Smooth muscle cell (in vitro differentiated cells): ENCODE measurements at regions not wholly inside any gene's neighbourhood (a gene's known extent, or its start where the extent isn't known, plus 50 kb on each side); places are given as distances from the start of the nearest gene placed in this dataset.

Source experiments
- DNase-seq: peaks from one replicate; lab custom pipeline; 2025; ENCODE audit not compliant: unreplicated experiment; lab: John Stamatoyannopoulos, UW
- H2AFZ ChIP-seq: fragments of 200-600 bp; sonication (generic); 2 replicates; pipeline ENCODE4 v1.6.0; 2016; ENCODE audit warnings: antibody characterized with exemption, low read depth, mild to moderate bottlenecking
- H3F3A ChIP-seq: fragments of 200-600 bp; sonication (generic); 2 replicates; pipeline ENCODE4 v1.6.0; 2017; ENCODE audit warnings: antibody characterized with exemption, low read depth
- H3K27ac ChIP-seq: fragments of 200-600 bp; sonication (generic); 2 replicates; pipeline ENCODE4 v1.5.1; 2016; ENCODE audit warnings: low read depth, mild to moderate bottlenecking
- H3K27me3 ChIP-seq: fragments of 200-600 bp; sonication (generic); 2 replicates; pipeline ENCODE4 v1.6.1; 2016; ENCODE audit warnings: low read depth, mild to moderate bottlenecking
- H3K36me3 ChIP-seq: fragments of 200-600 bp; sonication (generic); 2 replicates; pipeline ENCODE4 v1.5.1; 2016; ENCODE audit warnings: low read depth
- H3K4me1 ChIP-seq: fragments of 200-600 bp; sonication (generic); 2 replicates; pipeline ENCODE4 v1.5.1; 2016; ENCODE audit warnings: low read depth
- H3K4me2 ChIP-seq: fragments of 200-600 bp; sonication (generic); 2 replicates; pipeline ENCODE4 v1.6.0; 2016; ENCODE audit warnings: mild to moderate bottlenecking
- H3K4me3 ChIP-seq: fragments of 200-600 bp; sonication (generic); 2 replicates; pipeline ENCODE4 v1.5.1; 2016; ENCODE audit warnings: mild to moderate bottlenecking
- H3K79me2 ChIP-seq: fragments of 200-600 bp; sonication (generic); 2 replicates; pipeline ENCODE4 v1.6.0; 2016; ENCODE audit warnings: low read depth, mild to moderate bottlenecking
- H3K9ac ChIP-seq: fragments of 200-600 bp; sonication (generic); 2 replicates; pipeline ENCODE4 v1.6.0; 2016; ENCODE audit warnings: low read depth
- H3K9me3 ChIP-seq: fragments of 200-600 bp; sonication (generic); replicated peaks from 2 replicates; pipeline ENCODE4 v1.5.1; 2016; ENCODE audit warnings: low read depth
- H4K20me1 ChIP-seq: fragments of 200-600 bp; sonication (generic); 2 replicates; pipeline ENCODE4 v1.6.0; 2016; ENCODE audit warnings: low read depth
- WGBS: methylation state at CpG from one replicate; pipeline ENCODE4 v1.1.7; 2016; ENCODE audit warnings: low lambda C conversion rate; 5-methylcytosine and 5-hydroxymethylcytosine counted together
- TF ChIP-seq, protein P1 (sequence below): fragments of 200-600 bp; sonication (generic); IDR thresholded peaks from 2 replicates; pipeline ENCODE4 v1.5.1; 2017; ENCODE audit warnings: borderline replicate concordance, mild to moderate bottlenecking, antibody characterized with exemption; ENCODE audit not compliant: insufficient read depth, poor library complexity, severe bottlenecking

DNA sequence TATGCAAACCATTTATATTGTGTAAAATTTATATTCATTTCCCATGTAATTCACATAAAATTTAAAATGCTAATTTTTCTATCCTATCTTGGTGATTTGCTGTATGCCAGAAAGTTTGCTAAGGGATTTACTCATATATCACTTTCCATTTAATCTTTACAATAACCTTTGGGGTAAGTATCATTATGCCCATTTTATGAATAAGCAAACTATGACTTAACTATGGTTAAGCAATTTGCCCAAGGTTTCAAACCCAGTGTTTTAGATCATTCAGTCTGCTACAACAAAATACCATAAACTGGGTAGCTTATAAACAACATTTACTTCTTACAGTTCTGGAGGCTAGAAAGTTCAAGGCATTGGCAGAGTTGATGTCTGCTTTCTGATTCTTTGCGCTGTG is 246.4 kb upstream of the TMEM161B start:
- no peaks in the 10 kb centered on the region for H4K20me1 ChIP-seq
- no peak for DNase-seq
- no peak overlapping the region for H3K9ac ChIP-seq
- H3K4me2 ChIP-seq, result no peak overlapping the region
- H3K9me3 ChIP-seq, result no peaks in the 10 kb centered on the region
- H3K36me3 ChIP-seq, result no peaks in the 10 kb centered on the region
- H3K79me2 ChIP-seq, result no peaks in the 10 kb centered on the region
- 89% methylated on average over 1 of the region's 1 CpG for WGBS
- H3K27ac ChIP-seq, result no peak overlapping the region
- H3K4me1 ChIP-seq, result no peaks in the 10 kb centered on the region
- no peak overlapping the region for H2AFZ ChIP-seq
- TF ChIP-seq, protein P1, sequence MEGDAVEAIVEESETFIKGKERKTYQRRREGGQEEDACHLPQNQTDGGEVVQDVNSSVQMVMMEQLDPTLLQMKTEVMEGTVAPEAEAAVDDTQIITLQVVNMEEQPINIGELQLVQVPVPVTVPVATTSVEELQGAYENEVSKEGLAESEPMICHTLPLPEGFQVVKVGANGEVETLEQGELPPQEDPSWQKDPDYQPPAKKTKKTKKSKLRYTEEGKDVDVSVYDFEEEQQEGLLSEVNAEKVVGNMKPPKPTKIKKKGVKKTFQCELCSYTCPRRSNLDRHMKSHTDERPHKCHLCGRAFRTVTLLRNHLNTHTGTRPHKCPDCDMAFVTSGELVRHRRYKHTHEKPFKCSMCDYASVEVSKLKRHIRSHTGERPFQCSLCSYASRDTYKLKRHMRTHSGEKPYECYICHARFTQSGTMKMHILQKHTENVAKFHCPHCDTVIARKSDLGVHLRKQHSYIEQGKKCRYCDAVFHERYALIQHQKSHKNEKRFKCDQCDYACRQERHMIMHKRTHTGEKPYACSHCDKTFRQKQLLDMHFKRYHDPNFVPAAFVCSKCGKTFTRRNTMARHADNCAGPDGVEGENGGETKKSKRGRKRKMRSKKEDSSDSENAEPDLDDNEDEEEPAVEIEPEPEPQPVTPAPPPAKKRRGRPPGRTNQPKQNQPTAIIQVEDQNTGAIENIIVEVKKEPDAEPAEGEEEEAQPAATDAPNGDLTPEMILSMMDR, result no peak
- H3K27me3 ChIP-seq, result peaks cover 51% of the 10 kb centered on the region
- no peaks in the 10 kb centered on the region for H3F3A ChIP-seq
- no peak overlapping the region for H3K4me3 ChIP-seq

DNA sequence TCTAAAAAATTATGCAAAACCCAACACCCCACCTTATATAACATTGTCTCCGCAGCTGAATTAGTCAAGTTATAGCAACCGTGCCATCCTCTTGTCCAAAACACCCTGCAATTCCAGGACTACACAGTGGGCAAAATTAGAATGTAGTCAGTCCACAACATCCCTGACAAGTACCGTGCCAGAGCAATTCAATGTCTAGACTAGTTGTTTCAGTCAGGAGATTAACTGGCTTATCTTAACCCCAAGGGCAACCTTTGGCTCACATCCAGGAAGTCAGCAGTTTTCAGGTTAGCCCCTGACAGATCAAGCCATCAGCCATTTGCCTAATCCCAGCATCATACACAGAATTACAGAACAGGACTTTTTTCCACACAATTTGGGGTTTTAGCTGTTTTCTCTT is 240.8 kb upstream of the TMEM161B start:
- DNase-seq, result no peak
- Histone ChIP-seq H3K9me3 (no peaks in the 10 kb centered on the region), H3K4me1 (no peaks in the 10 kb centered on the region), H3K79me2 (no peaks in the 10 kb centered on the region), H3K36me3 (no peaks in the 10 kb centered on the region), H3K27ac (no peak overlapping the region), H3K9ac (no peak overlapping the region), H4K20me1 (no peaks in the 10 kb centered on the region), H3K27me3 (peaks cover 55% of the 10 kb centered on the region), H2AFZ (no peak overlapping the region), H3K4me2 (no peak overlapping the region), H3K4me3 (no peak overlapping the region), H3F3A (no peaks in the 10 kb centered on the region)
- 70% methylated on average over 3 of the region's 3 CpGs for WGBS
- TF ChIP-seq, protein P1, result no peak

DNA sequence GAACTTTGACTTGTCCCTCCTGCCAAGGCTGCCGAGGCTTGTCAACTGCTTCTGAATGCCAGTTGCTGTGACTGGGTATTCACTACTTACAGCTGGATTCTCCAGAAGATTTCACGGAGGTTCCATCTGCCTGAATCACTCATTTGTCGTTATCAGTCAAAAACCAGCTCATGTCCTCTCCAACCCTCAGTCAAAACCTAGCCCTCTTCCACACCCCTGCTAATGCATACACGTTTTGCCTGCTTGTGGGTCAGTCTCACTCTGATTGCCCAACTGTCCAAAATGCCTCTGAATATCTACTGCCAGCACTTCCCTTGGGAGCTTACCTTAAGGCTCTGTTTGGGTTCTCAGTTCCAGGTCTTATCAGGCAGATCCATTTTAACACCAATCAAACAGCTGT is 238.6 kb upstream of the TMEM161B start:
- no peak for DNase-seq
- TF ChIP-seq, protein P1, result no peak

DNA sequence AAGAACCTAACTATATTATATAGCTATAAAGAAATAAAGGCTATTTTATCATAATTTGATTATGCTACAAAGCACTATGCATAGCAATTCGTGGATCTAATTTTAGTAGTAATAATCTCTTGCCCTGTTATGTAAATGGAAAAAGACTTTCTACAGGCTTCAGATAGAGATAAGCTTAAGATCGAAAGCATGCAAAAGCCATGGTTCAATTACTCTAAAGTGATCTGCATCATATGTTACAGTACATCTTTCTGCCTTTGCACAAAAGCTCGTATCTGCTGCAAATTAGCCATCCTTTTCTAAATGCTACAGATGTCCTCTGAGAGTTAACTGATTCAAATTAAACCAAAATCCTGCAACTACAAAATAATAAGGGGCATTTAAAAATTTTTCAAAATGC is 234.8 kb upstream of the TMEM161B start:
- no peak overlapping the region for H3K9ac ChIP-seq
- 70% methylated on average over 3 of the region's 3 CpGs for WGBS
- no peaks in the 10 kb centered on the region for H3F3A ChIP-seq
- no peaks in the 10 kb centered on the region for H3K36me3 ChIP-seq
- H3K79me2 ChIP-seq, result no peaks in the 10 kb centered on the region
- H3K4me1 ChIP-seq, result peaks cover 7% of the 10 kb centered on the region
- H3K9me3 ChIP-seq, result no peaks in the 10 kb centered on the region
- no peak overlapping the region for H2AFZ ChIP-seq
- no peak overlapping the region for H3K4me2 ChIP-seq
- H3K27me3 ChIP-seq, result peaks cover 14% of the 10 kb centered on the region
- H3K27ac ChIP-seq, result no peak overlapping the region
- no peak for DNase-seq
- TF ChIP-seq, protein P1, result no peak
- H4K20me1 ChIP-seq, result no peaks in the 10 kb centered on the region
- H3K4me3 ChIP-seq, result no peak overlapping the region

More for the DNA sequence above, 238.6 kb upstream of the TMEM161B start:
- no peaks in the 10 kb centered on the region for H3F3A ChIP-seq
- no peaks in the 10 kb centered on the region for H3K36me3 ChIP-seq
- 71% methylated on average over 4 of the region's 4 CpGs for WGBS
- no peaks in the 10 kb centered on the region for H3K9me3 ChIP-seq
- no peaks in the 10 kb centered on the region for H3K79me2 ChIP-seq
- H3K4me3 ChIP-seq, result no peak overlapping the region
- no peak overlapping the region for H3K4me2 ChIP-seq
- H2AFZ ChIP-seq, result no peak overlapping the region
- no peaks in the 10 kb centered on the region for H4K20me1 ChIP-seq
- H3K27me3 ChIP-seq, result peaks cover 34% of the 10 kb centered on the region
- H3K27ac ChIP-seq, result no peak overlapping the region
- H3K9ac ChIP-seq, result no peak overlapping the region
- H3K4me1 ChIP-seq, result peaks cover 7% of the 10 kb centered on the region
